HCT116 (cell line): ENCODE measurements at regions not wholly inside any gene's neighbourhood (a gene's known extent, or its start where the extent isn't known, plus 50 kb on each side); places are given as distances from the start of the nearest gene placed in this dataset.

Source experiments
- ATAC-seq: fragments of 200-7000 bp; cut with Tn5 transposase; 2 replicates; pipeline ENCODE4 v1.9.1; 2020; ENCODE audit warnings: mild to moderate bottlenecking, moderate library complexity
- BruUV-seq: library from RNA; stranded (reverse); fragments of 400-500 nt; replicated peaks from 2 replicates; lab custom pipeline; 2021; lab: Mats Ljungman, UMichigan
- CTCF ChIA-PET: fragments of 300-600 bp; sonication (Branson Sonifier 250); formaldehyde crosslinking; loops from one replicate; lab custom pipeline; 2021; ENCODE audit warnings: antibody characterized with exemption; lab: Charles Lee
- POLR2A ChIA-PET: fragments of 300-600, 350-600 bp; sonication (Branson Sonifier 250); formaldehyde crosslinking; loops from one replicate; lab custom pipeline; 2021; ENCODE audit warnings: antibody characterized with exemption; lab: Charles Lee
- RAD21 ChIA-PET, 2 experiments: fragments of 300-600 bp; sonication (Branson Sonifier 250); formaldehyde crosslinking; loops; one replicate each; lab custom pipeline; 2023; ENCODE audit warnings: low total read pairs in 2 of 2; ENCODE audit not compliant: uncharacterized antibody in 2 of 2, unreplicated experiment in 2 of 2, low non-redundant PET in 1 of 2; lab: Charles Lee
- DNase-seq: peaks from one replicate; pipeline ENCODE4 v3.0.0-alpha.2; 2010; ENCODE audit warnings: low read depth, low spot score
- H2AFZ ChIP-seq: fragments of 200-600 bp; shearing (Covaris generic), sonication (generic); 2 replicates; pipeline ENCODE4 v1.6.1; 2017; ENCODE audit warnings: low read depth, mixed run types, mixed read lengths, antibody characterized with exemption, low read length; ENCODE audit not compliant: poor library complexity, severe bottlenecking
- H3K27ac ChIP-seq: 2 replicates; pipeline ENCODE4 v1.5.1; 2012; ENCODE audit warnings: low read depth, low read length
- H3K27me3 ChIP-seq: fragments of 200-600 bp; sonication (generic); 2 replicates; pipeline ENCODE4 v1.6.1; 2016; ENCODE audit warnings: mixed run types, low read length, mixed read lengths; ENCODE audit not compliant: insufficient read depth
- H3K36me3 ChIP-seq, 2 experiments: fragments of 200-500 bp in 1 of 2; fragments of 200-600 bp in 1 of 2; sonication (Bioruptor generic) in 1 of 2; sonication (generic) in 1 of 2; 2 replicates each; pipeline versions ENCODE4 v1.5.1 to v1.6.1; 2014 to 2016; ENCODE audit warnings: low read length in 2 of 2, inconsistent platforms in 1 of 2, mixed read lengths in 1 of 2, mixed run types in 1 of 2; ENCODE audit not compliant: insufficient read depth in 2 of 2, control insufficient read depth in 1 of 2
- H3K4me1 ChIP-seq, 2 experiments: fragments of 200-600 bp in 1 of 2; sonication (generic) in 1 of 2; 2 replicates each; pipeline versions ENCODE4 v1.5.1 to v1.6.1; 2012 to 2017; ENCODE audit warnings: low read length in 2 of 2, inconsistent platforms in 1 of 2, mild to moderate bottlenecking in 1 of 2, mixed read lengths in 1 of 2, mixed run types in 1 of 2, moderate library complexity in 1 of 2; ENCODE audit not compliant: insufficient read depth in 2 of 2, control insufficient read depth in 1 of 2
- H3K4me2 ChIP-seq: fragments of 200-600 bp; sonication (generic); 2 replicates; pipeline ENCODE4 v1.6.1; 2017; ENCODE audit warnings: mixed run types, low read length, mixed read lengths
- H3K4me3 ChIP-seq, 2 experiments: fragments of 200-600 bp in 1 of 2; sonication (generic) in 1 of 2; replicated peaks in 1 of 2; 2 replicates each; pipeline ENCODE4 v1.5.1; 2011 to 2016; ENCODE audit warnings: low read length in 2 of 2, control low read depth in 1 of 2, low read depth in 1 of 2, mild to moderate bottlenecking in 1 of 2, mixed read lengths in 1 of 2, mixed run types in 1 of 2
- H3K79me2 ChIP-seq: fragments of 200-600 bp; sonication (generic); 2 replicates; pipeline ENCODE4 v1.6.1; 2017; ENCODE audit warnings: mild to moderate bottlenecking, mixed run types, low read length, moderate library complexity, mixed read lengths; ENCODE audit not compliant: insufficient read depth
- H3K9ac ChIP-seq: fragments of 200-600 bp; sonication (generic); 2 replicates; pipeline ENCODE4 v1.6.1; 2016; ENCODE audit warnings: low read length, mixed read lengths
- H3K9me2 ChIP-seq: fragments of 200-600 bp; sonication (generic), shearing (Covaris generic); 2 replicates; pipeline ENCODE4 v1.6.1; 2017; ENCODE audit warnings: mixed run types, mild to moderate bottlenecking, moderate library complexity; ENCODE audit not compliant: insufficient read depth
- H3K9me3 ChIP-seq, 2 experiments: fragments of 200-500 bp in 1 of 2; fragments of 200-600 bp in 1 of 2; sonication (Bioruptor generic) in 1 of 2; sonication (generic) in 1 of 2; 2 replicates each; pipeline ENCODE4 v1.6.1; 2014 to 2017; ENCODE audit warnings: low read length in 2 of 2, mixed read lengths in 2 of 2, inconsistent platforms in 1 of 2, low read depth in 1 of 2, mild to moderate bottlenecking in 1 of 2, mixed run types in 1 of 2, moderate library complexity in 1 of 2; ENCODE audit not compliant: control insufficient read depth in 1 of 2, insufficient read depth in 1 of 2
- H4K20me1 ChIP-seq: fragments of 200-600 bp; sonication (generic), shearing (Covaris generic); 2 replicates; pipeline ENCODE4 v1.6.1; 2017; ENCODE audit warnings: mixed run types, mild to moderate bottlenecking, moderate library complexity; ENCODE audit not compliant: insufficient read depth
- CBX3 ChIP-seq: IDR thresholded peaks from 2 replicates; pipeline ENCODE4 v1.6.1; 2012; ENCODE audit warnings: low read depth
- CEBPB ChIP-seq: IDR thresholded peaks from 2 replicates; pipeline ENCODE4 v1.6.1; 2012; ENCODE audit warnings: low read depth
- EGR1 ChIP-seq: IDR thresholded peaks from 2 replicates; pipeline ENCODE4 v1.6.1; 2012; ENCODE audit warnings: low read depth
- EZH2phosphoT487 ChIP-seq: fragments of 200-600 bp; IDR thresholded peaks from 2 replicates; pipeline ENCODE4 v1.6.1; 2018; ENCODE audit warnings: antibody characterized with exemption, borderline replicate concordance
- FOSL1 ChIP-seq: IDR thresholded peaks from 2 replicates; pipeline ENCODE4 v1.6.1; 2012; ENCODE audit warnings: low read depth
- JUND ChIP-seq: IDR thresholded peaks from 2 replicates; pipeline ENCODE4 v1.6.1; 2012
- POLR2A ChIP-seq: IDR thresholded peaks from 2 replicates; pipeline ENCODE4 v1.7.0; 2011; ENCODE audit warnings: borderline replicate concordance; ENCODE audit not compliant: insufficient read depth, insufficient read length; ENCODE audit errors: extremely low read depth
- POLR2AphosphoS5 ChIP-seq: IDR thresholded peaks from 2 replicates; pipeline ENCODE4 v1.6.1; 2011; ENCODE audit warnings: mild to moderate bottlenecking, low read depth, low read length, moderate library complexity
- SIN3A ChIP-seq: IDR thresholded peaks from 2 replicates; pipeline ENCODE4 v1.6.1; 2012; ENCODE audit warnings: low read depth
- SP1 ChIP-seq: IDR thresholded peaks from 2 replicates; pipeline ENCODE4 v1.6.1; 2012; ENCODE audit warnings: low read depth
- ZFX ChIP-seq: fragments of 450-650 bp; IDR thresholded peaks from 2 replicates; pipeline ENCODE4 v1.6.1; 2017
- ZNF274 ChIP-seq: fragments of 200-500 bp; sonication (Bioruptor generic); IDR thresholded peaks from 2 replicates; pipeline ENCODE4 v1.6.1; 2014; ENCODE audit warnings: mild to moderate bottlenecking, low read depth, low read length, inconsistent platforms
- intact Hi-C: fragments of 100-400 bp; cut with micrococcal nuclease; formaldehyde crosslinking; loops from 2 replicates; pipeline ENCODE4 v1.10.0; 2022
- TF ChIP-seq, protein P1 (sequence below): IDR thresholded peaks from 2 replicates; pipeline ENCODE4 v1.6.1; 2012
- TF ChIP-seq, protein P2 (sequence below): IDR thresholded peaks from 2 replicates; pipeline ENCODE4 v1.6.1; 2012; ENCODE audit warnings: low read depth

GRCh38 chr1:238404481-238404880, 513.8 kb upstream of the ZP4 start:
- H3K9me3 ChIP-seq = peaks cover 0 to 9% of the 10 kb centered on the region in 2 experiments; a peak in 2 of 4 replicates
- H3K4me1 ChIP-seq = no peaks in the 10 kb centered on the region
- no peaks in the 10 kb centered on the region for H4K20me1 ChIP-seq
- no peak for ATAC-seq
- ChIA-PET CTCF (no interaction called here), RAD21 (no interaction called here), POLR2A (no interaction called here)
- no peak overlapping the region for H3K9ac ChIP-seq
- BruUV-seq = no TSS peak
- H3K27ac ChIP-seq = no peak overlapping the region
- no peak overlapping the region for H2AFZ ChIP-seq
- TF ChIP-seq SIN3A = no peak
- TF ChIP-seq, protein P1, sequence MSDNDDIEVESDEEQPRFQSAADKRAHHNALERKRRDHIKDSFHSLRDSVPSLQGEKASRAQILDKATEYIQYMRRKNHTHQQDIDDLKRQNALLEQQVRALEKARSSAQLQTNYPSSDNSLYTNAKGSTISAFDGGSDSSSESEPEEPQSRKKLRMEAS = no peak
- TF ChIP-seq EGR1 = no peak
- TF ChIP-seq CBX3 = no peak
- TF ChIP-seq ZFX = no peak
- TF ChIP-seq SP1 = no peak
- no peak for TF ChIP-seq POLR2AphosphoS5
- TF ChIP-seq FOSL1 = no peak
- TF ChIP-seq, protein P2, sequence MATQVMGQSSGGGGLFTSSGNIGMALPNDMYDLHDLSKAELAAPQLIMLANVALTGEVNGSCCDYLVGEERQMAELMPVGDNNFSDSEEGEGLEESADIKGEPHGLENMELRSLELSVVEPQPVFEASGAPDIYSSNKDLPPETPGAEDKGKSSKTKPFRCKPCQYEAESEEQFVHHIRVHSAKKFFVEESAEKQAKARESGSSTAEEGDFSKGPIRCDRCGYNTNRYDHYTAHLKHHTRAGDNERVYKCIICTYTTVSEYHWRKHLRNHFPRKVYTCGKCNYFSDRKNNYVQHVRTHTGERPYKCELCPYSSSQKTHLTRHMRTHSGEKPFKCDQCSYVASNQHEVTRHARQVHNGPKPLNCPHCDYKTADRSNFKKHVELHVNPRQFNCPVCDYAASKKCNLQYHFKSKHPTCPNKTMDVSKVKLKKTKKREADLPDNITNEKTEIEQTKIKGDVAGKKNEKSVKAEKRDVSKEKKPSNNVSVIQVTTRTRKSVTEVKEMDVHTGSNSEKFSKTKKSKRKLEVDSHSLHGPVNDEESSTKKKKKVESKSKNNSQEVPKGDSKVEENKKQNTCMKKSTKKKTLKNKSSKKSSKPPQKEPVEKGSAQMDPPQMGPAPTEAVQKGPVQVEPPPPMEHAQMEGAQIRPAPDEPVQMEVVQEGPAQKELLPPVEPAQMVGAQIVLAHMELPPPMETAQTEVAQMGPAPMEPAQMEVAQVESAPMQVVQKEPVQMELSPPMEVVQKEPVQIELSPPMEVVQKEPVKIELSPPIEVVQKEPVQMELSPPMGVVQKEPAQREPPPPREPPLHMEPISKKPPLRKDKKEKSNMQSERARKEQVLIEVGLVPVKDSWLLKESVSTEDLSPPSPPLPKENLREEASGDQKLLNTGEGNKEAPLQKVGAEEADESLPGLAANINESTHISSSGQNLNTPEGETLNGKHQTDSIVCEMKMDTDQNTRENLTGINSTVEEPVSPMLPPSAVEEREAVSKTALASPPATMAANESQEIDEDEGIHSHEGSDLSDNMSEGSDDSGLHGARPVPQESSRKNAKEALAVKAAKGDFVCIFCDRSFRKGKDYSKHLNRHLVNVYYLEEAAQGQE = no peak
- TF ChIP-seq EZH2phosphoT487 = no peak
- TF ChIP-seq POLR2A = no peak
- no peak for TF ChIP-seq CEBPB
- no peak for TF ChIP-seq JUND
- no peak for TF ChIP-seq ZNF274
- no peaks in the 10 kb centered on the region for H3K36me3 ChIP-seq
- H3K27me3 ChIP-seq = no peaks in the 10 kb centered on the region
- intact Hi-C loops = no loop called here
- DNase-seq = no peak
- no peaks in the 10 kb centered on the region for H3K79me2 ChIP-seq
- H3K9me2 ChIP-seq = no peaks in the 10 kb centered on the region
- no peak overlapping the region for H3K4me3 ChIP-seq
- H3K4me2 ChIP-seq = no peak overlapping the region
